ENCODE measurements at regions not wholly inside any gene's neighbourhood (a gene's known extent, or its start where the extent isn't known, plus 50 kb on each side); places are given as distances from the start of the nearest gene placed in this dataset.

DNA sequence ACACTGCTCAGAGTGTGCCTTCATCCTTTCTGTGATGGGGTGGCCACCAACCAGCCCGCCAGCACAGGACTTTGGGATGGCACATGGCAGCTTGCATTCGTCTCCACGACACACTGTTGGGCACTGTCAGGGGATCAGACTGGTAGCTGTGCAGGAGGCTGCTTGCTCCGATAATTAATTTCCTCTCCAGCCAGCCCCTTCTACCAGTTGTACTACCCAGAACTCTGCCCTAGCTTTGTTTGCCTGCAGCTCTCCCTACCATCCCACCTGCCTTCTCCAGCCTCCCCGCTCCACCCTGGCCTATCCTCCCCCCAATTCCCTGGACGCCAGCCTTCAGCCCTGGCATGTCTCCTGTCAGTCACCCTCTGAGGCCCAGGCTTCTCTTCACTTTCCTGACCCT is 228.3 kb downstream of the TSHZ3 start:
- no peak for DNase-seq (ENCODE audit: low read depth, low spot score)
- TF ChIP-seq, protein P1, sequence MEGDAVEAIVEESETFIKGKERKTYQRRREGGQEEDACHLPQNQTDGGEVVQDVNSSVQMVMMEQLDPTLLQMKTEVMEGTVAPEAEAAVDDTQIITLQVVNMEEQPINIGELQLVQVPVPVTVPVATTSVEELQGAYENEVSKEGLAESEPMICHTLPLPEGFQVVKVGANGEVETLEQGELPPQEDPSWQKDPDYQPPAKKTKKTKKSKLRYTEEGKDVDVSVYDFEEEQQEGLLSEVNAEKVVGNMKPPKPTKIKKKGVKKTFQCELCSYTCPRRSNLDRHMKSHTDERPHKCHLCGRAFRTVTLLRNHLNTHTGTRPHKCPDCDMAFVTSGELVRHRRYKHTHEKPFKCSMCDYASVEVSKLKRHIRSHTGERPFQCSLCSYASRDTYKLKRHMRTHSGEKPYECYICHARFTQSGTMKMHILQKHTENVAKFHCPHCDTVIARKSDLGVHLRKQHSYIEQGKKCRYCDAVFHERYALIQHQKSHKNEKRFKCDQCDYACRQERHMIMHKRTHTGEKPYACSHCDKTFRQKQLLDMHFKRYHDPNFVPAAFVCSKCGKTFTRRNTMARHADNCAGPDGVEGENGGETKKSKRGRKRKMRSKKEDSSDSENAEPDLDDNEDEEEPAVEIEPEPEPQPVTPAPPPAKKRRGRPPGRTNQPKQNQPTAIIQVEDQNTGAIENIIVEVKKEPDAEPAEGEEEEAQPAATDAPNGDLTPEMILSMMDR (IDR thresholded peaks at IDR 0.05; ENCODE audit: low read depth, low read length): no peak
- in situ Hi-C loops (cut with HindIII; ENCODE audit: low sequenced_read_pairs): no loop called here
- H3K4me3 ChIP-seq (ENCODE audit: low read depth, low read length): no peak overlapping the region

DNA sequence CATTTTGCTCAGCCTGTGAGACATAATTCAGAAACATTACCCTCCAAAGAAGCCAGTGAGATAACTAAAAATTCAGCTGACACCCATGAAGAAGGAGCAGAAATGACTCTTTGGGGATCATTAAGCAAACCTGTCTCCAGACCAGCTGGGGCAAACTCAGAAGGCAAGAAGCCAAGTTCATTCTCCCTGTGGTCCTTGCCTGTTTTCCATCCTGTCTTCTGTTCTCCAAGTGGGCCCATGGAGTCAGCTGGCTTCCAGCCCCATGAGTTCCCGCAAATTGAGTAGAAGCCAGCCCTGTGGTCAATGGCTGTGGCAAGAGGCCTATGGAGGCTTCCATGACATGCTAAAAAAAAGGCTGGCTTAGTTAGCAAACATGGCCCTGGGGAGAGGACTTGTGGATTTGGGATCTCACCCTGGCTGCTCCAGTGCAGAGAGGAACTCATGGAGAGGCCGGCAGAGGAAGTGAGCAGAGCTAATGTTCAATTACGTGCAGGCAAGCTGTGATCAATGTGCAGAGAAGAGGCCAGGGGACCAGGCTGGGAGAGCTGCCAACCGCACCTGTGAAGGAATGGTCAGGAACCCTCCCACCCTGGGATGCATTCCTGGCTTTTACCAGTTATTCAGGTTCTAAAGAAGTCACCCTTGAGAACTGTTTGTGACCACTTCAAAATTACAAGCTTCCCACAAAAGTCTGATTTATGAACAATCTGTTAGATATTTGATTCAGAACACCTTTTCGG is 229.1 kb downstream of the TSHZ3 start:
- TF ChIP-seq, protein P1 (IDR thresholded peaks at IDR 0.05; ENCODE audit: low read depth, low read length): no peak
- H3K4me3 ChIP-seq (ENCODE audit: low read depth, low read length): no peak overlapping the region
- in situ Hi-C loops (cut with HindIII; ENCODE audit: low sequenced_read_pairs): no loop called here

DNA sequence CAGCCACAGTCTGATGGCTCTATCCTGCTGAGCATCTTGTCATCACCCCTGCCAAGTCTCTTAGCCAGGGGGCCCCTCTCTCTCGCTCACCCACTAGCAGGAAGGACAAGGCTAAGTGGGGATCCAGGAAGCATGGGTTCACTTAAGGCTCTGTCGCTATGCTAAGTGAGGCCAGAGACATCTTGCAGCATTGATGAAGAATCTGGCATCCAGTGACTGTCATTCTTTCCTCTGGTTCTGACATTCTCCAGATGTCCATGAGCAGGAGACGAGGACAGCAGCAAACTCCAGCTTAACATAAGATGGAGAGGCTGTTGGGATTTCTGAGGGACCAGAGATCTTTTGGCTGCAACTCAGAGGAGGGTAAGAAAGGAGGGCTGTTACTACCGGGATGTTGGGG is 230.2 kb downstream of the TSHZ3 start:
- no peak for DNase-seq (ENCODE audit: low read depth, low spot score)
- TF ChIP-seq, protein P1 (IDR thresholded peaks at IDR 0.05; ENCODE audit: low read depth, low read length): no peak
- in situ Hi-C loops (cut with HindIII; ENCODE audit: low sequenced_read_pairs): no loop called here
- H3K4me3 ChIP-seq (ENCODE audit: low read depth, low read length): no peak overlapping the region

More for the DNA sequence above, 229.1 kb downstream of the TSHZ3 start:
- DNase-seq (ENCODE audit: low read depth, low spot score): peak; percentile 24

DNA sequence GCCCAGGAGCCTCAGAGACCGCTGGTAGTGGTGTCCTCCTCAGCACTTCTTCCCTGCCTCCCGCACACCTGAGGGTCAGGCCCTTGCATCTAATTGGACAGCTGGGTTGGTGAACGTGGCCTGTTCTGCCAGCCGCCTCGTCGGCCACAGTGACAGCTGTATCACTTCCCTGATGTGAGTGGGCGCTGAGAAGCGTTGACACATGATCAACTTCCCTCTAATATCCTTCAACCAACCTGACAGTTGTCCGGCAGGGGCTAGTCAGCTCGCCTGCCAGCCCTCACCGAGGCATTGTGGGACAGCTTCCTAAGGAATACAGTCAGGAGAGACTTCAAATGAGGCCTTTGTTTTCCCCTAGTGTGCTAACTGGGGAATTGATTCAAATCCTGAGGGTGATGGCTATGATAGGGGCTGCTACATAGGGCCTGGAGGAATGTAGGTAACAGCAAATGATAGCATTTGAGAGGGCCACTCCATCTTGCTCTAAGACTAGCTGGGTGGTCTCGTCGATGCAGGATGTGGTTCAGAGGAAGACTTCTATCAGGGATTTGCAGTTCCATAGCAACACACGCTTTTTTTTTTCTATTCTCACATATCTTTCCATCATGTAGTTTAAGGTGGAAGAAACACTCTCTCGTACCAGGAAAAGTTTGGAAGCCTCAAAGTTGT is 230.8 kb downstream of the TSHZ3 start:
- in situ Hi-C loops (cut with HindIII; ENCODE audit: low sequenced_read_pairs): no loop called here

DNA sequence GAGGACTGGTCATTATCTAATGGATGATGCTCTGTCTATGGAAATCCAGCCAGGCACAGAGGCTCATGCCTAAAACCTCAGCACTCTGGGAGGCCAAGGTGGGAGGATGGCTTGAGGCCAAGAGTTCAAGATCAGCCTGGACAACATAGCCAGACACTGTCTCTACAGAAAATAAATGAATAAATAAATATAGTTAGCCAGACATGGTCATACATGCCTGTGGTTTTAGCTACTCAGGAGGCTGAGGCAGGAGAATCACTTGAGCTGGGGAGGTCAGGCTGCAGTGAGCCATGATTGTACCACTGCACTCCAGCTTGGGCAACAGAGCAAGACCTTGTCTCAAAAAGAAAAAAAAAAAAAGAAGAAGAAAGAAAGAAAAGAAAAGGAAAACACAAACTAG is 234.7 kb downstream of the TSHZ3 start:
- in situ Hi-C loops (cut with HindIII; ENCODE audit: low sequenced_read_pairs): no loop called here
- DNase-seq (ENCODE audit: low read depth, low spot score): peak; percentile 24
- TF ChIP-seq, protein P1 (IDR thresholded peaks at IDR 0.05; ENCODE audit: low read depth, low read length): no peak

More for the DNA sequence above, 230.8 kb downstream of the TSHZ3 start:
- TF ChIP-seq, protein P1 (IDR thresholded peaks at IDR 0.05; ENCODE audit: low read depth, low read length): no peak
- DNase-seq (ENCODE audit: low read depth, low spot score): no peak
- H3K4me3 ChIP-seq (ENCODE audit: low read depth, low read length): no peak overlapping the region

DNA sequence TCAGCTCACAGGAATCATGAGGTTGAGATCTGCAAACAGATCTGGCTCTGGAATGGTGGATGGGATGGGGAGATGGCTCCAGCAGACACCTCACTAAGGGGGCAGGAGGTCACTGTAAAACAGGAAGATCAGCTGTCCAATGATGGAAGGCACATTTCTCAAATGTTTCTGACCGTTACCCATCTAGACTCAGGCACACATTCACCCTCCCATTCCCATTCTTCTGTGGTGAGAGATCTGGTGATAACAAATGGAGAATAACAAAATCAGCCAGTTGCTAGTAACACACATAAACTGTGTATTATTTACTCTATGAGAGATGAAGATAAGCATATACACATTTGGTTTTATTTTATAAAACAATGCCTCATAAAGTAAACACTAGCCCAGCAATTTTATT is 235.9 kb downstream of the TSHZ3 start:
- peak; percentile 27 for DNase-seq (ENCODE audit: low read depth, low spot score)
- in situ Hi-C loops (cut with HindIII; ENCODE audit: low sequenced_read_pairs): no loop called here
- no peak overlapping the region for H3K4me3 ChIP-seq (ENCODE audit: low read depth, low read length)
- TF ChIP-seq, protein P1 (IDR thresholded peaks at IDR 0.05; ENCODE audit: low read depth, low read length): no peak

More for the DNA sequence above, 234.7 kb downstream of the TSHZ3 start:
- H3K4me3 ChIP-seq (ENCODE audit: low read depth, low read length): no peak overlapping the region

All from astrocyte of the spinal cord (primary cell).